Naive B cell (primary cell): ENCODE measurements at regions not wholly inside any gene's neighbourhood (a gene's known extent, or its start where the extent isn't known, plus 50 kb on each side); places are given as distances from the start of the nearest gene placed in this dataset.
A peak's percentile ranks its signal among the peaks of the same experiment; 100 is the strongest.

Source experiments
- ATAC-seq, 2 donors: fragments of 150-1000 bp; cut with Tn5 transposase; 2 replicates each; pipeline ENCODE4 v1.10.0; 2021; ENCODE audit warnings: low read depth in 2 of 2, mild to moderate bottlenecking in 2 of 2, moderate library complexity in 2 of 2
- DNase-seq: peaks from one replicate; pipeline ENCODE4 v3.0.0; 2022
- H3K27ac Mint-ChIP-seq, 6 donors: one replicate each; pipeline ENCODE4 v1.8.0; 2020 to 2022; ENCODE audit warnings: mild to moderate bottlenecking in 6 of 6, mixed read lengths in 6 of 6, moderate library complexity in 5 of 6, inconsistent platforms in 2 of 6
- H3K27me3 Mint-ChIP-seq, 3 donors: one replicate each; pipeline ENCODE4 v1.8.0; 2021 to 2022; ENCODE audit warnings: mixed read lengths in 3 of 3, mild to moderate bottlenecking in 1 of 3
- H3K36me3 Mint-ChIP-seq, 2 donors: one replicate each; pipeline ENCODE4 v1.8.0; 2020 to 2022; ENCODE audit warnings: mixed read lengths in 2 of 2, inconsistent platforms in 1 of 2, mild to moderate bottlenecking in 1 of 2
- H3K4me1 Mint-ChIP-seq, 3 donors: one replicate each; pipeline ENCODE4 v1.8.0; 2020 to 2022; ENCODE audit warnings: mixed read lengths in 3 of 3, inconsistent platforms in 1 of 3, mild to moderate bottlenecking in 1 of 3, moderate library complexity in 1 of 3
- H3K4me3 Mint-ChIP-seq, 8 donors: one replicate each; pipeline ENCODE4 v1.8.0; 2020 to 2022; ENCODE audit warnings: mild to moderate bottlenecking in 8 of 8, mixed read lengths in 8 of 8, moderate library complexity in 8 of 8, inconsistent platforms in 2 of 8
- H3K9me3 Mint-ChIP-seq, 7 donors: one replicate each; pipeline ENCODE4 v1.8.0; 2020 to 2022; ENCODE audit warnings: mixed read lengths in 7 of 7, mild to moderate bottlenecking in 5 of 7, inconsistent platforms in 2 of 7, moderate library complexity in 1 of 7

DNA sequence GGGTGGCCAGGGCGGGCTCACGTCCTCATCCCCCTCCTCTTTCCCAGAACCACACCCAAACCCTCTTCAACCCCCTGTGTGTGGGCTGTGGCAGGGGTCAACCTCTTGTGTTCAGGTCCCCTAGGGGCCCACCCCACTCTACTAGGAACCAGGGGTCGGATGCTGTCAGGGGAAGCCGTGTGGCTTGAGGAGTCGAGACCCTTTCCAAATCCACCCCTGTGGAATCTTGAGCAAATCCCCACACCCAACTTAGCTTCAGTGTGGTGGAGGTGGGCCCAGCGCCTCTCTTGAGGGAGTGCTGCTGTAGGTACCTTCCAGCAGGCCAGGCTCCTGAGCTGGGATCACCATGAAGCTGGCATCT is 121.5 kb downstream of the MRM1 start:
- H3K4me1 Mint-ChIP-seq = peaks cover 35 to 52% (median 47%) of the 10 kb centered on the region in 3 donors
- peaks cover 9 to 16% (median 15%) of the 10 kb centered on the region in 3 donors for H3K27me3 Mint-ChIP-seq
- H3K27ac Mint-ChIP-seq = peak overlapping the region in 4 of 6 donors; percentile 18 to 90 (median 39)
- DNase-seq (no peak), ATAC-seq (no peak)
- peaks cover 0 to 8% (median 4%) of the 10 kb centered on the region in 7 donors for H3K9me3 Mint-ChIP-seq
- H3K36me3 Mint-ChIP-seq = peaks cover 9 to 26% of the 10 kb centered on the region in 2 donors
- peak overlapping the region; percentile 84 to 91 (median 88) for H3K4me3 Mint-ChIP-seq

GRCh38 chr17:36723459-36724025 is 122.2 kb downstream of the MRM1 start:
- Mint-ChIP-seq H3K27ac (peak overlapping the region in 5 of 6 donors; percentile 3 to 75 (median 16)), H3K36me3 (peaks cover 5 to 19% of the 10 kb centered on the region in 2 donors), H3K4me3 (peak overlapping the region in 7 of 8 donors; percentile 79 to 91 (median 86)), H3K9me3 (peaks cover 0 to 6% (median 2%) of the 10 kb centered on the region in 7 donors), H3K27me3 (peaks cover 9 to 21% (median 16%) of the 10 kb centered on the region in 3 donors), H3K4me1 (peaks cover 35 to 51% (median 48%) of the 10 kb centered on the region in 3 donors)
- ATAC-seq (no peak), DNase-seq (no peak)

DNA sequence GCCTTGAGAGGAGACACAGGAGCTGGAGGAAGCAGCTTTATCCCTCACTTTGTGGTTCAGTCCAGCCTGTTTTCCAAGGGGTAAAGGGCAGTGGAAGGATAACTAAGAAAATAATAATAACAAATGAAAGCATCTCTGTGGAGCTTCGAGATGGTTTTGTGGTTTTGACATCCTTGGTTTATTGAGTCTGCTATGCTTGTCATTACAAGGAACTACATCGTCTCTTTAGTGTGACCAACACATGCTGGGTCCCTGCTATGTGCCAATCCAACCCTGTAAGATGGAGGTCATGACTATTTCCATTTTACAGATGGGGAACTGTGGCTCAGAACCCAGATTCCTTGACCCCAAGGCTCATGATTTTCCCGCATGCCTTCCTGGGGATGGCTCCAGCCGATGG is 124.8 kb downstream of the MRM1 start:
- Mint-ChIP-seq H3K4me1 (peaks cover 28 to 38% (median 29%) of the 10 kb centered on the region in 3 donors), H3K36me3 (peaks cover 0 to 11% of the 10 kb centered on the region in 2 donors), H3K27me3 (peaks cover 29 to 46% (median 42%) of the 10 kb centered on the region in 3 donors), H3K27ac (no peak overlapping the region), H3K9me3 (peaks cover 0 to 1% (median 0%) of the 10 kb centered on the region in 7 donors), H3K4me3 (no peak overlapping the region)
- no peak for DNase-seq
- ATAC-seq = no peak

DNA sequence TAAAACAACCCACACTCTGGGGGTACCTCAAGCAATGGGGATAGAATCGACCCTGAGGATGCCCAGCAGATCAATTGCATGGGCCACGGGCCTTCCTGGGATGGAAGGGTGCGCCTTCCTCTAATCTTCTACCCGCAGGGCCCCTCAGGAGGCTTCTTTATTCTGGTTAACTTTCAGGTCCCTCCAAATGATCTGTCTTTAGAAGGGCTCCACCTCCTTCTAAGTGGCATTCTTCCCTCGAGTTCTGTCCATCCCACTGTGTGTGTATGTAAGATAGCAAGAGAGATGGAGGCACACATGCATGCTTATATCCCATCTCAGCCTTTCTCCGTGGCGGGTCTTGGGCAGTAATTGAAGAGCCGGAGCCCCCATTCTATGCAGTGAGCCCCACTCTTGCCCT is 125.7 kb downstream of the MRM1 start:
- H3K36me3 Mint-ChIP-seq = peaks cover 0 to 11% of the 10 kb centered on the region in 2 donors
- H3K9me3 Mint-ChIP-seq = peaks cover 0 to 1% (median 0%) of the 10 kb centered on the region in 7 donors
- peak overlapping the region in 2 of 6 donors; percentile 7 to 39 for H3K27ac Mint-ChIP-seq
- DNase-seq (no peak), ATAC-seq (no peak)
- peaks cover 36 to 54% (median 50%) of the 10 kb centered on the region in 3 donors for H3K27me3 Mint-ChIP-seq
- no peak overlapping the region for H3K4me3 Mint-ChIP-seq
- peaks cover 19 to 29% (median 20%) of the 10 kb centered on the region in 3 donors for H3K4me1 Mint-ChIP-seq

- peak overlapping the region in 1 of 6 donors; percentile 39 for H3K27ac Mint-ChIP-seq
- H3K4me3 Mint-ChIP-seq = no peak overlapping the region
- peaks cover 0 to 4% (median 0%) of the 10 kb centered on the region in 7 donors for H3K9me3 Mint-ChIP-seq
- DNase-seq (no peak), ATAC-seq (no peak)
- H3K4me1 Mint-ChIP-seq = peaks cover 15 to 24% (median 18%) of the 10 kb centered on the region in 3 donors
- H3K36me3 Mint-ChIP-seq = peaks cover 0 to 11% of the 10 kb centered on the region in 2 donors
- peaks cover 42 to 60% (median 56%) of the 10 kb centered on the region in 3 donors for H3K27me3 Mint-ChIP-seq
Measured at GRCh38 chr17:36727577-36727976, 126.2 kb downstream of the MRM1 start.

- no peak for DNase-seq
- H3K4me1 Mint-ChIP-seq = peaks cover 11 to 16% (median 12%) of the 10 kb centered on the region in 3 donors
Measured at GRCh38 chr17:36728030-36728991, 126.9 kb downstream of the MRM1 start.

GRCh38 chr17:36730095-36730808 is 128.9 kb downstream of the MRM1 start:
- H3K27ac Mint-ChIP-seq = peak overlapping the region in 1 of 6 donors; percentile 65
- ATAC-seq (no peak), DNase-seq (no peak)
- H3K4me3 Mint-ChIP-seq = no peak overlapping the region
- peaks cover 0 to 11% of the 10 kb centered on the region in 2 donors for H3K36me3 Mint-ChIP-seq
- peaks cover 0 to 4% (median 0%) of the 10 kb centered on the region in 7 donors for H3K9me3 Mint-ChIP-seq
- H3K27me3 Mint-ChIP-seq = peaks cover 48 to 77% (median 69%) of the 10 kb centered on the region in 3 donors
- H3K4me1 Mint-ChIP-seq = peaks cover 6 to 8% (median 7%) of the 10 kb centered on the region in 3 donors

More at GRCh38 chr17:36728030-36728991, 126.9 kb downstream of the MRM1 start:
- Mint-ChIP-seq H3K27me3 (peaks cover 42 to 67% (median 62%) of the 10 kb centered on the region in 3 donors), H3K36me3 (peaks cover 0 to 11% of the 10 kb centered on the region in 2 donors), H3K27ac (no peak overlapping the region), H3K9me3 (peaks cover 0 to 4% (median 0%) of the 10 kb centered on the region in 7 donors), H3K4me3 (peak overlapping the region in 1 of 8 donors; percentile 22)
- ATAC-seq = no peak

GRCh38 chr17:36730857-36731490 is 129.6 kb downstream of the MRM1 start:
- peaks cover 0 to 11% of the 10 kb centered on the region in 2 donors for H3K36me3 Mint-ChIP-seq
- peaks cover 51 to 84% (median 76%) of the 10 kb centered on the region in 3 donors for H3K27me3 Mint-ChIP-seq
- no peak overlapping the region for H3K27ac Mint-ChIP-seq
- peaks cover 6 to 8% (median 7%) of the 10 kb centered on the region in 3 donors for H3K4me1 Mint-ChIP-seq
- DNase-seq = no peak
- peak overlapping the region in 1 of 8 donors; percentile 25 for H3K4me3 Mint-ChIP-seq
- no peak for ATAC-seq
- H3K9me3 Mint-ChIP-seq = peaks cover 0 to 4% (median 0%) of the 10 kb centered on the region in 7 donors

DNA sequence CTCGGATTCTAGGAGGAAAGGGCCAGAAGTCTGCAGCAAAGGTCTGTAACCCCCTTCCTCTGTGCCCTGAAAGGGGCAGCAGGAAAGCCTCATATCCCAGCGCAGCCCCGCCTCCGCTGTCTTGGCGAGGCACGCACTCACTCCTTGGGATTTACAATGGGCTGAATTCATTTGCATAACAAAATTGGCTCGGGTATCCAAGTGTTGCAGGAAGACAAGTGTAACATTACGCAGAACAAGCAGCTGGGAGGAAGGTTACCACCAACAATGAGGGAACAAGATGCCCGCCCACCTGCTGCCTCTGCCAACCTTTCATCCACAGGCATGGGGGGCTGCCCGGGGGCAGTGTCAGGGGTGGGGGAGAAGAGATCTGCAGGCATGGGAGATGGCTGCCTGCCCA is 130.4 kb downstream of the MRM1 start:
- ATAC-seq (no peak), DNase-seq (no peak)
- Mint-ChIP-seq H3K36me3 (peaks cover 0 to 7% of the 10 kb centered on the region in 2 donors), H3K27ac (no peak overlapping the region), H3K4me1 (peaks cover 6 to 8% (median 7%) of the 10 kb centered on the region in 3 donors), H3K4me3 (no peak overlapping the region), H3K9me3 (peaks cover 0 to 4% (median 0%) of the 10 kb centered on the region in 7 donors), H3K27me3 (peaks cover 55 to 85% (median 85%) of the 10 kb centered on the region in 3 donors)

- Mint-ChIP-seq H3K4me3 (no peak overlapping the region), H3K27ac (peak overlapping the region in 1 of 6 donors; percentile 71), H3K4me1 (peaks cover 3 to 8% (median 7%) of the 10 kb centered on the region in 3 donors), H3K9me3 (peaks cover 0 to 4% (median 0%) of the 10 kb centered on the region in 7 donors), H3K27me3 (peaks cover 52 to 80% (median 80%) of the 10 kb centered on the region in 3 donors), H3K36me3 (peaks cover 0 to 2% of the 10 kb centered on the region in 2 donors)
- DNase-seq (no peak), ATAC-seq (no peak)
Measured at GRCh38 chr17:36732351-36732750, 131.0 kb downstream of the MRM1 start.

- peaks cover 30 to 52% (median 49%) of the 10 kb centered on the region in 3 donors for H3K27me3 Mint-ChIP-seq
- H3K27ac Mint-ChIP-seq = no peak overlapping the region
- ATAC-seq = no peak
- H3K4me3 Mint-ChIP-seq = no peak overlapping the region
- no peaks in the 10 kb centered on the region for H3K4me1 Mint-ChIP-seq
- peaks cover 0 to 4% (median 0%) of the 10 kb centered on the region in 7 donors for H3K9me3 Mint-ChIP-seq
- no peak for DNase-seq
- no peaks in the 10 kb centered on the region for H3K36me3 Mint-ChIP-seq
Measured at GRCh38 chr17:36736201-36737156, 135.1 kb downstream of the MRM1 start.
